Gastrocnemius medialis (tissue), 4 donors: ENCODE measurements at regions not wholly inside any gene's neighbourhood (a gene's known extent, or its start where the extent isn't known, plus 50 kb on each side); places are given as distances from the start of the nearest gene placed in this dataset.

Experiments used
- ATAC-seq, 2 donors: fragments of 150-250 bp; one replicate each; pipeline ENCODE4 v1.9.1; 2016
- DNase-seq, 2 donors: peaks; one replicate each; pipeline ENCODE4 v3.0.0-alpha.2; 2019
- H3K27ac ChIP-seq, 4 donors: fragments of 200-600 bp; sonication (generic); 1 replicate in 1 of 4; 2 replicates in 3 of 4; pipeline ENCODE4 v1.5.1; 2016 to 2018; ENCODE audit warnings: mild to moderate bottlenecking in 2 of 4, moderate library complexity in 1 of 4
- H3K27me3 ChIP-seq, 3 donors: fragments of 200-600 bp; sonication (generic) in 2 of 3; 1 replicate in 1 of 3; 2 replicates in 2 of 3; pipeline versions ENCODE4 v1.5.1 to v1.6.0; 2016 to 2019; ENCODE audit warnings: mild to moderate bottlenecking in 1 of 3, moderate library complexity in 1 of 3
- H3K36me3 ChIP-seq, 2 donors: fragments of 200-600 bp; sonication (generic) in 1 of 2; one replicate each; pipeline ENCODE4 v1.5.1; 2017 to 2018
- H3K4me1 ChIP-seq, 2 donors: fragments of 200-600 bp; sonication (generic) in 1 of 2; one replicate each; pipeline ENCODE4 v1.5.1; 2016 to 2017; ENCODE audit warnings: mild to moderate bottlenecking in 2 of 2
- H3K4me3 ChIP-seq, 4 donors: fragments of 200-600 bp; sonication (generic) in 3 of 4; 1 replicate in 1 of 4; 2 replicates in 3 of 4; pipeline ENCODE4 v1.5.1; 2016 to 2019; ENCODE audit warnings: mild to moderate bottlenecking in 2 of 4
- H3K9me3 ChIP-seq, 3 donors: fragments of 200-600 bp; sonication (generic) in 2 of 3; 1 replicate in 1 of 3; 2 replicates in 2 of 3; pipeline ENCODE4 v1.5.1; 2016 to 2019
- CTCF ChIP-seq, 5 experiments: fragments of 450-650 bp in 3 of 5; fragments of 200-600 bp in 2 of 5; sonication (generic) in 2 of 5; IDR thresholded peaks in 4 of 5; conservative IDR thresholded peaks in 1 of 5; 1 replicate in 4 of 5; 2 replicates in 1 of 5; pipeline ENCODE4 v1.5.1; 2016 to 2019; ENCODE audit warnings: antibody characterized with exemption in 5 of 5, mild to moderate bottlenecking in 3 of 5, moderate library complexity in 3 of 5
- POLR2A ChIP-seq, 2 donors: fragments of 450-650 bp; IDR thresholded peaks; one replicate each; pipeline ENCODE4 v1.6.1; 2017; ENCODE audit warnings: antibody characterized with exemption in 2 of 2, mild to moderate bottlenecking in 2 of 2, moderate library complexity in 2 of 2
- in situ Hi-C, 4 donors: fragments of 200-750 bp; cut with MboI; loops; one replicate each; pipeline versions ENCODE4 v1.15.0 to v1.8.0; 2017; ENCODE audit warnings: low sequenced_read_pairs in 4 of 4
- intact Hi-C: fragments of 100-400 bp; cut with DNase I; formaldehyde crosslinking; loops from one replicate; pipeline ENCODE4 v1.15.1; 2023; ENCODE audit warnings: low total_unique reads

- no peak for ATAC-seq
- Histone ChIP-seq H3K27me3 (no peaks in the 10 kb centered on the region), H3K36me3 (no peaks in the 10 kb centered on the region), H3K4me3 (no peak overlapping the region), H3K4me1 (no peaks in the 10 kb centered on the region), H3K27ac (no peak overlapping the region), H3K9me3 (no peaks in the 10 kb centered on the region)
- DNase-seq: no peak
- TF ChIP-seq CTCF (IDR thresholded peaks at IDR 0.05 in 4 of 5, conservative IDR thresholded peaks at IDR 0.05 in 1 of 5) (no peak), POLR2A (IDR thresholded peaks at IDR 0.05) (no peak)
- in situ Hi-C loops (no loop called here), intact Hi-C loops (no loop called here)
Observed at GRCh38 chr4:91924625-91925024, 379.1 kb upstream of the GRID2 start.

- in situ Hi-C loops (no loop called here), intact Hi-C loops (no loop called here)
- ATAC-seq (no peak), DNase-seq (no peak)
- TF ChIP-seq POLR2A (IDR thresholded peaks at IDR 0.05) (no peak), CTCF (IDR thresholded peaks at IDR 0.05 in 4 of 5, conservative IDR thresholded peaks at IDR 0.05 in 1 of 5) (no peak)
- Histone ChIP-seq H3K27me3 (no peaks in the 10 kb centered on the region), H3K4me1 (no peaks in the 10 kb centered on the region), H3K36me3 (no peaks in the 10 kb centered on the region), H3K27ac (no peak overlapping the region), H3K9me3 (no peaks in the 10 kb centered on the region), H3K4me3 (no peak overlapping the region)
Observed at GRCh38 chr4:91935217-91935616, 368.5 kb upstream of the GRID2 start.

GRCh38 chr4:91936311-91936710 lies 367.5 kb upstream of the GRID2 start:
- Histone ChIP-seq H3K9me3 (no peaks in the 10 kb centered on the region), H3K4me1 (no peaks in the 10 kb centered on the region), H3K27ac (no peak overlapping the region), H3K27me3 (no peaks in the 10 kb centered on the region), H3K4me3 (no peak overlapping the region), H3K36me3 (no peaks in the 10 kb centered on the region)
- intact Hi-C loops: no loop called here
- TF ChIP-seq POLR2A (IDR thresholded peaks at IDR 0.05) (no peak), CTCF (IDR thresholded peaks at IDR 0.05 in 4 of 5, conservative IDR thresholded peaks at IDR 0.05 in 1 of 5) (no peak)
- in situ Hi-C loops: no loop called here
- ATAC-seq: no peak
- DNase-seq: no peak

- H3K9me3 ChIP-seq: no peaks in the 10 kb centered on the region
- no peaks in the 10 kb centered on the region for H3K36me3 ChIP-seq
- H3K4me1 ChIP-seq: no peaks in the 10 kb centered on the region
- no peaks in the 10 kb centered on the region for H3K27me3 ChIP-seq
- TF ChIP-seq CTCF (IDR thresholded peaks at IDR 0.05 in 4 of 5, conservative IDR thresholded peaks at IDR 0.05 in 1 of 5): no peak
- TF ChIP-seq POLR2A (IDR thresholded peaks at IDR 0.05): no peak
- DNase-seq: no peak
- H3K4me3 ChIP-seq: no peak overlapping the region
- no peak for ATAC-seq
- H3K27ac ChIP-seq: no peak overlapping the region
- in situ Hi-C loops: no loop called here
- intact Hi-C loops: no loop called here
Observed at GRCh38 chr4:91957963-91958362, 345.8 kb upstream of the GRID2 start.

GRCh38 chr4:91958596-91958995 lies 345.2 kb upstream of the GRID2 start:
- Histone ChIP-seq H3K36me3 (no peaks in the 10 kb centered on the region), H3K4me3 (no peak overlapping the region), H3K27ac (no peak overlapping the region), H3K4me1 (no peaks in the 10 kb centered on the region), H3K27me3 (no peaks in the 10 kb centered on the region), H3K9me3 (no peaks in the 10 kb centered on the region)
- in situ Hi-C loops: no loop called here
- intact Hi-C loops: no loop called here
- TF ChIP-seq CTCF (IDR thresholded peaks at IDR 0.05 in 4 of 5, conservative IDR thresholded peaks at IDR 0.05 in 1 of 5) (no peak), POLR2A (IDR thresholded peaks at IDR 0.05) (no peak)
- ATAC-seq: no peak
- DNase-seq: no peak
